IPS-20b (cell line): ENCODE measurements at regions not wholly inside any gene's neighbourhood (a gene's known extent, or its start where the extent isn't known, plus 50 kb on each side); places are given as distances from the start of the nearest gene placed in this dataset.

Experiments used
- H3K27ac ChIP-seq: one replicate; pipeline ENCODE4 v1.5.1; 2013; ENCODE audit warnings: low read length
- H3K27me3 ChIP-seq: 2 replicates; pipeline ENCODE4 v1.6.1; 2013; ENCODE audit warnings: mild to moderate bottlenecking, low read length, inconsistent platforms; ENCODE audit not compliant: insufficient read depth
- H3K36me3 ChIP-seq: 2 replicates; pipeline ENCODE4 v1.6.1; 2013; ENCODE audit warnings: low read depth, mild to moderate bottlenecking, inconsistent platforms, low read length, moderate library complexity; ENCODE audit not compliant: insufficient read depth
- H3K4me1 ChIP-seq: 2 replicates; pipeline ENCODE4 v1.6.1; 2013; ENCODE audit warnings: mild to moderate bottlenecking, control low read depth, inconsistent platforms, low read length, moderate library complexity; ENCODE audit not compliant: insufficient read depth
- H3K4me3 ChIP-seq: 2 replicates; pipeline ENCODE4 v1.5.1; 2013; ENCODE audit warnings: mild to moderate bottlenecking, low read length, inconsistent platforms
- H3K9ac ChIP-seq: 2 replicates; pipeline ENCODE4 v1.6.1; 2013; ENCODE audit warnings: low read depth, mild to moderate bottlenecking, inconsistent platforms, low read length, moderate library complexity
- H3K9me3 ChIP-seq: 2 replicates; pipeline ENCODE4 v1.6.1; 2013; ENCODE audit warnings: mild to moderate bottlenecking, low read depth, low read length, inconsistent platforms; ENCODE audit not compliant: insufficient read depth

DNA sequence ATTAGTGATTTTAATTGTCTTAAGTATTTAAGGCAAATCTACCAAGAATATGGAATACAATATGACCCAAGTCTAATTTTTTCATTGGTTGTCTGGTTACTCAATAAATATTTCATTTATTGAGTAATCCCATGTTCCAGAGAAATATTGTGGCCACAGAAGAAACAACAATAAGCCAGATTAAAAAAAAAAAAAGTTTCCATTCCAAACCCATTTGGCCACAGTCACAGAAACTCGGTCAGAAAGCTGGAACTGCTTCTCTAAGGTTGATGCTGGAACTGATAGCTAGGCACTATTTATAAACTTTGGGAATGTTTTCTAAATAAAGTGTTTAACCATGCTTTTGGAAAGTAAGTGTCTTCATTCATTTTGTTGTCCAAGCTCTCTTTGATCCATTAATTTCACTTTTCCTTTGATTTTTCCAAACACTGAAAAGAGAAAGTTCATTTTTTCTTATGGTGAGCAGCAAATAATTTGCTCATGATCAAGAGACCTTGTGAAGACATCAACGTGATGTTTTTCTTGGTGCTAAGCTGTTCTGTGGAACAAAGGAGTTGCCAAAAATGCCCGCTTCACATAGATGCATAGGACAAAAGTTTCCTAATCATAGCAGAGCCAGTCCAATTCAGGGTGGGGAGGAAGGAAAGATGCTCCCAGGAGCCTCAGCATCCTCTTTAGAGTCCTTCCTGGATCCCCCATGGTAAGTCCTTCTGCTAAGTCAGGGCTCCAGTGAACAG, 72.1 kb upstream of the CCBE1 start:
- H3K27ac ChIP-seq = no peak overlapping the region
- H3K4me1 ChIP-seq = no peaks in the 10 kb centered on the region
- no peaks in the 10 kb centered on the region for H3K27me3 ChIP-seq
- no peaks in the 10 kb centered on the region for H3K9me3 ChIP-seq
- no peak overlapping the region for H3K4me3 ChIP-seq
- H3K9ac ChIP-seq = no peak overlapping the region
- H3K36me3 ChIP-seq = no peaks in the 10 kb centered on the region

DNA sequence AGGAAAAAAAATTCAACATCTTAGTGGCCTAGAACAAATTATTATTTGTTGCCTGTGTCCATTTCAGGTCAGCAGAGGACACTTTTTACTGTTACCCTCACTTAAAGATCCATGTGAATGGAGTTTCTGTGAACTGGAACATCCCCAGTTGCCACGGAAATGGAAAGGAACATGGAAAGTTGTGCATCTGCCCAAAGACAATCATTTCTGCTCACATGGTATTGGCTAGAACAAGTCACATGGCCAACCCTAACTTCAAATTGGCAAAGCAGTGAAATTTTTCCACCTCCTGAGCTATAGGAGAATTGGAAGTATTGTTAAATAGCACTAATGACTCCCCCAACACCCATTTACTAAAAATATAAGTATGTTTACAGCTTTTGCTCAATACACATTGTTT, 71.2 kb upstream of the CCBE1 start:
- no peak overlapping the region for H3K27ac ChIP-seq
- H3K9me3 ChIP-seq = no peaks in the 10 kb centered on the region
- no peak overlapping the region for H3K9ac ChIP-seq
- no peaks in the 10 kb centered on the region for H3K27me3 ChIP-seq
- no peak overlapping the region for H3K4me3 ChIP-seq
- no peaks in the 10 kb centered on the region for H3K36me3 ChIP-seq
- H3K4me1 ChIP-seq = no peaks in the 10 kb centered on the region

- no peaks in the 10 kb centered on the region for H3K27me3 ChIP-seq
- H3K4me1 ChIP-seq = no peaks in the 10 kb centered on the region
- H3K27ac ChIP-seq = no peak overlapping the region
- no peak overlapping the region for H3K9ac ChIP-seq
- H3K4me3 ChIP-seq = no peak overlapping the region
- no peaks in the 10 kb centered on the region for H3K36me3 ChIP-seq
- no peaks in the 10 kb centered on the region for H3K9me3 ChIP-seq
These were observed 70.5 kb upstream of the CCBE1 start for GRCh38 chr18:59767732-59768131.

DNA sequence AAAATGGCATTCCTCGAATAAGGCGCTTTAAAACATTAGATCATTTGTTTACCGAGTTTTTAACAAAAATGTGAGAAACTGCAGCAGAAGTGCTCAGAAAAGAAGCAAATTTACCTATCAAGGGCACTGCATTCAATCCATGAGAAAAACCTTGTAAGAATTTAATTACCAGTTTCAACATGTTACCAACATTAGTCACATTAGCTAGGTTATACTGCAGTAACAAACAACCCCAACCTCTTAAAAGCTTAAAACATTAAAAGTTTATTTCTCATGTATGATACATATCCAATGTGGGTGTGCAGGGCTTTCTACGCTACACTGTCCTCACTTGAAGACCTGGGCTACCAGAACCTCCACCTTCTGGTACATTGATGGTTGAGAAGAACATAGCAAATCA, 68.1 kb upstream of the CCBE1 start:
- Histone ChIP-seq H3K9me3 (no peaks in the 10 kb centered on the region), H3K27me3 (no peaks in the 10 kb centered on the region), H3K36me3 (no peaks in the 10 kb centered on the region), H3K4me1 (no peaks in the 10 kb centered on the region), H3K4me3 (no peak overlapping the region), H3K9ac (no peak overlapping the region), H3K27ac (no peak overlapping the region)

GRCh38 chr18:59764281-59764680, 67.1 kb upstream of the CCBE1 start:
- Histone ChIP-seq H3K4me1 (no peaks in the 10 kb centered on the region), H3K27me3 (no peaks in the 10 kb centered on the region)

GRCh38 chr18:59763541-59764136, 66.4 kb upstream of the CCBE1 start:
- no peaks in the 10 kb centered on the region for H3K9me3 ChIP-seq
- H3K4me3 ChIP-seq = no peak overlapping the region
- no peak overlapping the region for H3K27ac ChIP-seq
- no peaks in the 10 kb centered on the region for H3K36me3 ChIP-seq
- no peaks in the 10 kb centered on the region for H3K4me1 ChIP-seq
- H3K9ac ChIP-seq = no peak overlapping the region
- H3K27me3 ChIP-seq = no peaks in the 10 kb centered on the region

More at GRCh38 chr18:59764281-59764680, 67.1 kb upstream of the CCBE1 start:
- H3K4me3 ChIP-seq = no peak overlapping the region
- no peaks in the 10 kb centered on the region for H3K9me3 ChIP-seq
- no peak overlapping the region for H3K9ac ChIP-seq
- no peaks in the 10 kb centered on the region for H3K36me3 ChIP-seq
- no peak overlapping the region for H3K27ac ChIP-seq

DNA sequence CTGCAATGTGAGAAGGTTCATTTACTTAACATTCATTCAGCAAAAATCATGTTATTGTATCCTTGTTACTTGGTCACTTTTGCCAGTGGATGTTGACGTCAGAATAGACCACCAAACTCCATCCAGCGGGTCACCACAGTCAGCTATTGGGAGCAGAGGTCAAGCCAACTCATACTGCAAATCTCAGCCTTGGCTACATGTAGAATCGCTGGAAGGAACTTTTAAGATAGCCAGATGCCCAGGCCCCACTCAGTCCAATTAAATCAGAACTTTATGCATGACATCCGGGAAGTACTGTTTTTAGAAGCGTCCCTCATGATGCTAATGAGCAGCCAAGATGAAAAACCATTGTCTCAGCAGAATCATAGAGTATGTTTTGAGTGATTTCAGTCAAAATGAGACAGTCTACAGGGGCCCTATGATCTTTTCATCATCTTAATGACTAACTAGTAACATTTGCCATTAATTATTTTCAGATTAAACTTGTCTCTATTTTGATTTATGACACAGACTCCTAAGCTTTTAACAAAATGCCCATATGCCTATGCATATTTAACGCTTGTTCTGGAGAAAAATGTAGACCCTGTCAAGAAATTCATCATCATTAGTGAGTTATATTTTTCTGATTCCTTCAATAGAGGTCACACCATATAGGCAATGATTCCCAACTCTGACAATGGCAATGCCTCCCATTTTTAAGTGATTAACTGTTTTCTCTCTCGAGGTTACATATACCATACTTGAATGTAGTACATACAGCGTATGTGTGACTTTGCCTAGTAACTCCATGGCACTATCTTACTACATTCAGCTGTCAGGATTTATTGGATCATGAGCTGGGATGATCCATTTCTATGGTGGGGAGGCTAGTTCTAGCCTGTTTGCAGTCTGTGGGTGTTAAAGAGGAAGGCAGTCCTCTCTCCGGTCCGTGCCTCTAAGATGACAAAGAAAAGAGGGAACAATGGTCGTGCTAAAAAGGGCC, 63.7 kb upstream of the CCBE1 start:
- Histone ChIP-seq H3K27ac (no peak overlapping the region), H3K36me3 (no peaks in the 10 kb centered on the region), H3K4me3 (no peak overlapping the region), H3K4me1 (no peaks in the 10 kb centered on the region), H3K27me3 (no peaks in the 10 kb centered on the region), H3K9ac (no peak overlapping the region), H3K9me3 (no peaks in the 10 kb centered on the region)

DNA sequence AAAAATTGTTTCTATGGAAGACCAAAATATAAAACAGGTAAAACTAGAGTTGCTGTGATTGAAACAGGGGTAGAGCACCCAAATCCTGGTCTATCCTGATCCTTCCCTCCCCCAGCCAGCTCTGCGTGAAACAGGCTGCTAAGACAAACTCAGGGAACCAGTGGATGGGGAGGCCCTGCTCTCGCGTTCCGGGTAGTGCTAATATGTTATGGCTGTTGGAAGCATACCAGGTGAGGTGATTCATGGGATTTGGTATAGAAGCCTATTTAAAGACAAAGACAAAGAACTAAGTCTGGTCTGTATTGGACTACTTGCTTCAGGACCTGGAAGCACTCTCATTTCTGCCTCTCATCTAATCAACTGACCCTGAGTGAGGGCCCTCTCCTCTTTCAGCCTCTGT, 63.0 kb upstream of the CCBE1 start:
- Histone ChIP-seq H3K27ac (no peak overlapping the region), H3K9me3 (no peaks in the 10 kb centered on the region), H3K36me3 (no peaks in the 10 kb centered on the region), H3K4me1 (no peaks in the 10 kb centered on the region), H3K4me3 (no peak overlapping the region), H3K27me3 (no peaks in the 10 kb centered on the region), H3K9ac (no peak overlapping the region)

- Histone ChIP-seq H3K36me3 (no peaks in the 10 kb centered on the region), H3K9ac (no peak overlapping the region), H3K27ac (no peak overlapping the region), H3K9me3 (no peaks in the 10 kb centered on the region), H3K4me1 (no peaks in the 10 kb centered on the region), H3K27me3 (no peaks in the 10 kb centered on the region), H3K4me3 (no peak overlapping the region)
These were observed 61.6 kb upstream of the CCBE1 start for GRCh38 chr18:59758837-59759236.

DNA sequence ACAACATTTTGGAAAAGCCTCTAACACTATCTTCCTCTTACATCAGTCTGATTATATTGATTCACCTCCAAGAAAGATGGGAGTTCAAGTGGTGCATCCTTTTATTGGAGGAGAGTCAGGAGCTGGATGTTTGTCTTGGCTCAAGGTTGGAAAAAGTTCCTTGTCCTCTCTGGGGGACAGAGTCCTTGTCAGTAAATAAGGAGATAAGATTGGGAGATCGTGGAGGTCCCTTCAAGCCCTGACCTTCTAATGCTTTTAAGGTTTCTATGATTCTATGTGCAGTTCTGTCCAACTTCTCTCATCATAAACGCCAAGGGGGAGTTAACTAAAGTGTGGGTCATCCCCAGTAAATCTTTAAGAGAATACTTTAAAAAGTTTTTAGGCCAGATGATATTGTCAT, 60.9 kb upstream of the CCBE1 start:
- Histone ChIP-seq H3K4me3 (no peak overlapping the region), H3K27me3 (no peaks in the 10 kb centered on the region), H3K9ac (no peak overlapping the region)

GRCh38 chr18:59752666-59753065, 55.4 kb upstream of the CCBE1 start:
- Histone ChIP-seq H3K4me3 (no peak overlapping the region), H3K9me3 (no peaks in the 10 kb centered on the region), H3K27ac (no peak overlapping the region), H3K36me3 (no peaks in the 10 kb centered on the region), H3K27me3 (no peaks in the 10 kb centered on the region), H3K4me1 (no peaks in the 10 kb centered on the region), H3K9ac (no peak overlapping the region)

More for the DNA sequence above, 60.9 kb upstream of the CCBE1 start:
- Histone ChIP-seq H3K27ac (no peak overlapping the region), H3K9me3 (no peaks in the 10 kb centered on the region), H3K36me3 (no peaks in the 10 kb centered on the region), H3K4me1 (no peaks in the 10 kb centered on the region)
